ENCODE measurements at regions not wholly inside any gene's neighbourhood (a gene's known extent, or its start where the extent isn't known, plus 50 kb on each side); places are given as distances from the start of the nearest gene placed in this dataset.
"Not testable (repeated sequence)": the region's sequence is repeated elsewhere in the genome, so short reads cannot be mapped to it uniquely, and the experiment has no call there.

DNA sequence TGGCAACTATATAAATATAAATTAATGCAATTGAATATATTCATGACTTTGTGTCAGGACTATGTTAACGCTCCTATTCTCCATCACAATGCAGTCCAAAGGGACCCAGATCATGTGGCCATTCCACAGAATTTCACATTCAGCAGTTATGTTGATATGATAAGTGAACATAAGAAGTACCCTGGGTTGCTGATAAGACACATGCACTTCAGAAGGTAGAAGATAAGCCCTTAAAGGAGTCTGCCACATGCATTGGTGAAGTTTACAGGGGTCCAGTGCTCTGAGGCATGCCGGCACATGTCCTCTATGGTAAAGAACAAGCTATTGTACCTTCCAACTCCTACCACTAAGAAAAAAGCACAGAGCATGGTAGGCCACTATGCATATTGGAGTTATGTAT is 76.4 kb downstream of the PHAX start:
- DNase-seq = no peak
- H3K36me3 Mint-ChIP-seq (ENCODE audit: low read depth) = no peaks in the 10 kb centered on the region
- H3K4me1 Mint-ChIP-seq (ENCODE audit: low read depth) = peaks cover 25% of the 10 kb centered on the region
- no peaks in the 10 kb centered on the region for H3K9me3 Mint-ChIP-seq
- TF ChIP-seq, protein P1, sequence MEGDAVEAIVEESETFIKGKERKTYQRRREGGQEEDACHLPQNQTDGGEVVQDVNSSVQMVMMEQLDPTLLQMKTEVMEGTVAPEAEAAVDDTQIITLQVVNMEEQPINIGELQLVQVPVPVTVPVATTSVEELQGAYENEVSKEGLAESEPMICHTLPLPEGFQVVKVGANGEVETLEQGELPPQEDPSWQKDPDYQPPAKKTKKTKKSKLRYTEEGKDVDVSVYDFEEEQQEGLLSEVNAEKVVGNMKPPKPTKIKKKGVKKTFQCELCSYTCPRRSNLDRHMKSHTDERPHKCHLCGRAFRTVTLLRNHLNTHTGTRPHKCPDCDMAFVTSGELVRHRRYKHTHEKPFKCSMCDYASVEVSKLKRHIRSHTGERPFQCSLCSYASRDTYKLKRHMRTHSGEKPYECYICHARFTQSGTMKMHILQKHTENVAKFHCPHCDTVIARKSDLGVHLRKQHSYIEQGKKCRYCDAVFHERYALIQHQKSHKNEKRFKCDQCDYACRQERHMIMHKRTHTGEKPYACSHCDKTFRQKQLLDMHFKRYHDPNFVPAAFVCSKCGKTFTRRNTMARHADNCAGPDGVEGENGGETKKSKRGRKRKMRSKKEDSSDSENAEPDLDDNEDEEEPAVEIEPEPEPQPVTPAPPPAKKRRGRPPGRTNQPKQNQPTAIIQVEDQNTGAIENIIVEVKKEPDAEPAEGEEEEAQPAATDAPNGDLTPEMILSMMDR (IDR thresholded peaks at IDR 0.05) = no peak
- peaks cover 9% of the 10 kb centered on the region for H3K27me3 Mint-ChIP-seq (ENCODE audit: insufficient read depth)
- no peak overlapping the region for H3K27ac Mint-ChIP-seq
- no peak overlapping the region for H3K4me3 Mint-ChIP-seq

DNA sequence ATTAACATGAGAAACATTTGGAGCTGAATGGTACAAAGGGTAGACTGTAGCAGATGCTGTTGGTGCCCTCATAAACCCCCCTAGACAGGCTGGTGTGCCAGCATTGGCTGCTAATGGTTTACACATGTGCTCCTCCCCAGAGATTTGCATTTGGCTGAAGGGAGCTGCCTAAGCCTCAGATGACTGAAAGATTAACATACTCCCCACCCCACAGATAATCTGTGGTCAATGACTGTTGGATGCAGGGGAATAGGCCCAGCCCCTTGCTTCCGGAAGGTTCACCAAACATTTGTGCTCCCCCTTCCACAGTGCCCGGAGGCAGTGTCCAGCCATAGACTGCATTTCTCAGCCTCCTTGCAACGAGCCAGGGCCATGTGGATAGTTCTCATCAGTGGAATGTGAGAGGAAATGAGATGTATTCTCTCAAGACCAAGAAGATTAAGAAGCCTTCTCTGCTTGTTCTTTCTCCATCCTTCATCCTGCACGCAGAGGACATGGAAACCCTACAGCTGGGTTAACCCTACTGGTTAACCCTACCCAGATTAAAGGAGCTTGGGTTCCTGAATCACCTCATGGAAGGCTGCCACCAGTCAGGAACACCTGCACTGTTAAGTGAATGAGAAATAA is 79.6 kb downstream of the PHAX start:
- Mint-ChIP-seq H3K36me3 (ENCODE audit: low read depth) (no peaks in the 10 kb centered on the region), H3K4me3 (peak overlapping the region; percentile 34; the same call in 1 of the 2 replicates), H3K4me1 (ENCODE audit: low read depth) (peaks cover 20% of the 10 kb centered on the region), H3K27me3 (ENCODE audit: insufficient read depth) (peaks cover 9% of the 10 kb centered on the region), H3K27ac (no peak overlapping the region; the same call in 1 of the 2 replicates), H3K9me3 (no peaks in the 10 kb centered on the region)
- TF ChIP-seq, protein P1 (IDR thresholded peaks at IDR 0.05) = no peak
- peak; percentile 65 for DNase-seq

DNA sequence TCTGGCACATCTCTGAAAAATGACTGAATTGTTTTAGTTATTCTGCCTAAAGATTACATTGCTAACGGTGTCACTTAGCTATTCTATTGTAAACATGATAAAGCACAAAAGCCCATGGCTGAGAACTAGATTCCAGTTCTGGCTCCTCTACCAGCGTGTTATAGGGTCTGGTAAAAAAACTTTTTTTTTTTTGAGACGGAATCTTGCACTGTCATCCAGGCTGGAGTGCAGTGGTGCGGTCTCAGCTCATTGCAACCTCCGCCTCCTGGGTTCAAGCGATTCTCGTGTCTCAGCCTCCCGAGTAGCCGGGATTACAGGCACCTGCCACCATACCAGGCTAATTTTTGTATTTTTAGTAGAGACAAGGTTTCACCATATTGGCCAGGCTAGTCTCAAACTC is 80.6 kb downstream of the PHAX start:
- H3K27me3 Mint-ChIP-seq (ENCODE audit: insufficient read depth); H3K4me3 Mint-ChIP-seq; H3K36me3 Mint-ChIP-seq (ENCODE audit: low read depth); H3K27ac Mint-ChIP-seq; H3K9me3 Mint-ChIP-seq; DNase-seq: not testable (repeated sequence)
- peaks cover 15% of the 10 kb centered on the region for H3K4me1 Mint-ChIP-seq (ENCODE audit: low read depth)

DNA sequence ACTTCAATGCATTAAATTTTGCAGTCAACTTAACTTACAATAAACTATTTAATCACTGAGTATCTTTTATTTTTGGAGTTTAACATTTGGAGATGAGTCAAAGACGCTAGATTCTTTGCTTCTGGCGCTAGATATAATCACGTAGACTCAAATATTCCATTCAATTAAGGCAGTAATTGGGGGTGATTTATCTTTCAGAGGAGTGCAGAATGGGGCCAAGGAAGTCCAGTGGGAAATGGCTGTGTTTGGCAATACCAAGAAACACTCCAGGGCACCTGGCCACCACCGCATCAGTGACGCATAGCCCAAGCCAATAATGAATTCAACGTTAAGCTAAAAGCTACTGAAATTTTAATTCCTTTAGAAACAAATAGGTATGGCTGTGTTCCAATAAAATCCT is 81.2 kb downstream of the PHAX start:
- peaks cover 11% of the 10 kb centered on the region for H3K27me3 Mint-ChIP-seq (ENCODE audit: insufficient read depth)
- TF ChIP-seq, protein P1 (IDR thresholded peaks at IDR 0.05) = no peak
- H3K4me1 Mint-ChIP-seq (ENCODE audit: low read depth) = peaks cover 14% of the 10 kb centered on the region
- no peaks in the 10 kb centered on the region for H3K36me3 Mint-ChIP-seq (ENCODE audit: low read depth)
- no peaks in the 10 kb centered on the region for H3K9me3 Mint-ChIP-seq
- no peak overlapping the region for H3K27ac Mint-ChIP-seq
- no peak overlapping the region for H3K4me3 Mint-ChIP-seq
- DNase-seq = no peak

DNA sequence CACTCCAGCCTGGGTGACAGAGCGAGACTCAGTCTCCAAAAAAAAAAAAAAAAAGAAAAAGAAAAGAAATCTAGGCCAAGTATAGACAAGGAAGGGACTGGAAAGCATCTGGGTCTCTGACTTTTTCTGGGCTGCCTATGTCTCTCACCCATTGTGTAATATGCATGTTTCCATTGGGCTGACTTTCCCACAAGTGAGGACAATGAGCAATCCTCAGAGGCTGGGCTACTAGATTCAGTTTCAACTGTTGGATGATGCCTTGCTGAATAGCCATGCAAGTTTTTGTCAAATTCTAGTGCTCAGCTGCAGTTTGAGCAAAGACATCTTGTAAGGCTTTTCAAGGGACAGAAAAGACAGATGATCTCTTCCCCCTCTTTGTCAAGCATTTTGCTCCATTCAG is 82.1 kb downstream of the PHAX start:
- Mint-ChIP-seq H3K36me3 (ENCODE audit: low read depth) (no peaks in the 10 kb centered on the region), H3K4me1 (ENCODE audit: low read depth) (peaks cover 14% of the 10 kb centered on the region), H3K9me3 (no peaks in the 10 kb centered on the region), H3K27ac (no peak overlapping the region), H3K27me3 (ENCODE audit: insufficient read depth) (peaks cover 13% of the 10 kb centered on the region), H3K4me3 (no peak overlapping the region)
- TF ChIP-seq, protein P1 (IDR thresholded peaks at IDR 0.05) = no peak
- DNase-seq = no peak

DNA sequence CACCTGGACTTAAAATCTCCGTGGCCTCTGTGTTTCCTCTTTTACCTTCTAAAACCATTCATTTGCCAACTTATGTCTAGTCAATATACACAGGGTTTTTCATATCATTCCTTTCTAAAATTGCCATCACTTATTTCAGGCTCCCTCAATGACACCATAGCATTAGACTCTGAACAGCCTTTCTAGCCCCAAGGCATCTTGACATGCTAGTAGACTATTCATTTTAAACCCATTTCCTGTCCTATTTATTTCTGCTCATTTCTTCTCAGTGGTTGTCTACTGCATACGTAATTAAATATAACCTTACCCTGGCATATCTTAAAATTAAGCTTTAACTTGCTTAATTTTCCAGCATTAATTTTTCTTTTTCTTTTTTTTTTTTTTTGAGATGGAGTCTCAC is 83.2 kb downstream of the PHAX start:
- H3K4me1 Mint-ChIP-seq (ENCODE audit: low read depth) = peaks cover 14% of the 10 kb centered on the region
- no peak for DNase-seq
- TF ChIP-seq, protein P1 (IDR thresholded peaks at IDR 0.05) = no peak
- H3K27ac Mint-ChIP-seq = no peak overlapping the region
- no peaks in the 10 kb centered on the region for H3K9me3 Mint-ChIP-seq
- peaks cover 13% of the 10 kb centered on the region for H3K27me3 Mint-ChIP-seq (ENCODE audit: insufficient read depth)
- no peaks in the 10 kb centered on the region for H3K36me3 Mint-ChIP-seq (ENCODE audit: low read depth)
- H3K4me3 Mint-ChIP-seq = no peak overlapping the region

DNA sequence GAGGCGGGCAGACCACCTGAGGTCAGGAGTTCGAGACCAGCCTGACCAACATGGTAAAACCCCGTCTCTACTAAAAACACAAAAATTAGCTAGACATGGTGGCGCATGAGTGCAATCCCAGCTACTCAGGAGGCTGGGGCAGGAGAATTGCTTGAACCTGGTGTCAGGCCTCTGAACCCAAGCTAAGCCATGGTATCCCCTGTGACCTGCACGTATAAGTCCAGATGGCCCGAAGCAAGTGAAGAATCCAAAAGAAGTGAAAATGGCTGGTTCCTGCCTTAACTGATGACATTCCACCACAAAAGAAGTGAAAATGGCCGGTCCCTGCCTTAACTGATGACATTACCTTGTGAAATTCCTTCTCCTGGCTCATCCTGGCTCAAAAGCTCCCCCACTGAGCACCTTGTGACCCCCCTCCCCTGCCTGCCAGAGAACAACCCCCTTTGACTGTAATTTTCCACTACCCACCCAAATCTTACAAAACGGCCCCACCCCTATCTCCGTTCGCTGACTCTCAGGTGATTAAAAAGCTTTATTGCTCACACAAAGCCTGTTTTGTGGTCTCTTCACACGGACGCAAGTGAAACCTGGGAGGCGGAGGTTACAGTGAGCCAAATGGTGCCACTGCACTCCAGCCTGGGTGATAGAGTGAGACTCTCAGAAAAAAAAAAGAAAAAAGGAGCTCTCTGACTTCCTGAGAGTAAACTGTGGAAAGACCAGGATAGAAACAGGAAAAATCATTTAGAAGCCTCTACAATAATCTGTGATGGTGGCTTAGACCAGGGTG is 84.1 kb downstream of the PHAX start:
- not testable (repeated sequence) for H3K9me3 Mint-ChIP-seq; H3K27ac Mint-ChIP-seq; DNase-seq; H3K4me3 Mint-ChIP-seq; H3K27me3 Mint-ChIP-seq (ENCODE audit: insufficient read depth); H3K36me3 Mint-ChIP-seq (ENCODE audit: low read depth); H3K4me1 Mint-ChIP-seq (ENCODE audit: low read depth)
